H1 (cell line): ENCODE measurements at regions not wholly inside any gene's neighbourhood (a gene's known extent, or its start where the extent isn't known, plus 50 kb on each side); places are given as distances from the start of the nearest gene placed in this dataset.

Experiments used
- CTCF ChIA-PET: fragments of 300-600 bp; sonication (Branson Sonifier 250); formaldehyde crosslinking; loops from one replicate; lab custom pipeline; 2021; ENCODE audit not compliant: partially characterized antibody; lab: Charles Lee
- POLR2A ChIA-PET: fragments of 300-600 bp; sonication (Branson Sonifier 250); formaldehyde crosslinking; loops from one replicate; lab custom pipeline; 2021; ENCODE audit warnings: inconsistent platforms; ENCODE audit not compliant: partially characterized antibody; lab: Charles Lee
- DNase-seq, 2 experiments: peaks; one replicate each; pipeline versions ENCODE4 v3.0.0 to v3.0.0-alpha.2; 2010 to 2022; ENCODE audit warnings: low spot score in 2 of 2, low read depth in 1 of 2, mixed read lengths in 1 of 2
- FAIRE-seq: peaks from 2 replicates; lab custom pipeline; 2011; peaks lifted over from hg19 to GRCh38; lab: Jason Lieb, UNC
- H2AFZ ChIP-seq: 2 replicates; pipeline ENCODE4 v1.8.1; 2012; ENCODE audit warnings: low read length, inconsistent platforms
- H2AK5ac ChIP-seq: 2 replicates; pipeline ENCODE4 v1.6.1; 2013; ENCODE audit warnings: low read depth, low read length
- H2BK120ac ChIP-seq: replicated peaks from 2 replicates; pipeline ENCODE3; 2013; ENCODE audit warnings: low read depth, low read length, inconsistent platforms
- H2BK12ac ChIP-seq: 2 replicates; pipeline ENCODE4 v1.6.1; 2013; ENCODE audit warnings: low read depth, low read length
- H2BK15ac ChIP-seq: 2 replicates; pipeline ENCODE4 v1.6.1; 2013; ENCODE audit warnings: low read length
- H2BK20ac ChIP-seq: 2 replicates; pipeline ENCODE4 v1.6.1; 2013; ENCODE audit warnings: low read length
- H2BK5ac ChIP-seq: 2 replicates; pipeline ENCODE4 v1.6.1; 2013; ENCODE audit warnings: low read depth, low read length
- H3K14ac ChIP-seq: 2 replicates; pipeline ENCODE4 v1.6.1; 2013; ENCODE audit warnings: inconsistent platforms; ENCODE audit not compliant: insufficient read length
- H3K18ac ChIP-seq: 2 replicates; pipeline ENCODE4 v1.6.1; 2013; ENCODE audit warnings: low read length; ENCODE audit errors: extremely low read depth
- H3K23ac ChIP-seq: 2 replicates; pipeline ENCODE4 v1.6.1; 2013; ENCODE audit warnings: inconsistent platforms; ENCODE audit not compliant: insufficient read length
- H3K23me2 ChIP-seq: 2 replicates; pipeline ENCODE4 v1.6.1; 2013; ENCODE audit warnings: low read depth, low read length
- H3K27ac ChIP-seq: 2 replicates; pipeline ENCODE4 v1.6.1; 2011; ENCODE audit warnings: low read depth, low read length, inconsistent platforms
- H3K27me3 ChIP-seq, 4 experiments: replicated peaks in 1 of 4; 1 replicate in 1 of 4; 2 replicates in 3 of 4; pipeline versions ENCODE4 v1.6.1 to v1.8.1; 2011 to 2013; ENCODE audit warnings: low read length in 3 of 4, mild to moderate bottlenecking in 3 of 4, inconsistent platforms in 2 of 4, mixed read lengths in 2 of 4, moderate library complexity in 1 of 4; ENCODE audit not compliant: control insufficient read depth in 3 of 4, insufficient read depth in 3 of 4; ENCODE audit errors: extremely low read depth in 1 of 4
- H3K36me3 ChIP-seq, 4 experiments: 2 replicates each; pipeline versions ENCODE4 v1.6.1 to v1.8.1; 2011 to 2013; ENCODE audit warnings: mild to moderate bottlenecking in 4 of 4, low read length in 3 of 4, moderate library complexity in 2 of 4, control low read depth in 1 of 4, inconsistent platforms in 1 of 4; ENCODE audit not compliant: insufficient read depth in 4 of 4, control insufficient read depth in 2 of 4
- H3K4ac ChIP-seq: replicated peaks from 2 replicates; pipeline ENCODE3; 2013; ENCODE audit warnings: low read length, low read depth, mixed read lengths, inconsistent platforms; ENCODE audit not compliant: insufficient read length
- H3K4me1 ChIP-seq, 4 experiments: replicated peaks in 1 of 4; 1 replicate in 1 of 4; 2 replicates in 3 of 4; pipeline versions ENCODE4 v1.6.1 to v1.8.1; 2011 to 2013; ENCODE audit warnings: low read length in 3 of 4, inconsistent platforms in 2 of 4, mixed read lengths in 1 of 4; ENCODE audit not compliant: insufficient read depth in 4 of 4, control insufficient read depth in 3 of 4
- H3K4me2 ChIP-seq, 2 experiments: 2 replicates each; pipeline versions ENCODE4 v1.6.1 to v1.8.1; 2011 to 2013; ENCODE audit warnings: low read depth in 2 of 2, low read length in 2 of 2, control low read depth in 1 of 2, inconsistent platforms in 1 of 2, mild to moderate bottlenecking in 1 of 2; ENCODE audit not compliant: insufficient read depth in 1 of 2
- H3K4me3 ChIP-seq, 4 experiments: fragments of 200-600, 300-600 bp in 1 of 4; sonication (generic), shearing (Covaris generic), sonication (Bioruptor Twin) in 1 of 4; 2 replicates each; pipeline versions ENCODE4 v1.5.1 to v1.8.1; 2011 to 2016; ENCODE audit warnings: low read length in 4 of 4, low read depth in 3 of 4, control low read depth in 2 of 4, inconsistent platforms in 2 of 4, mild to moderate bottlenecking in 2 of 4, mixed read lengths in 1 of 4, moderate library complexity in 1 of 4; ENCODE audit not compliant: insufficient read depth in 2 of 4; ENCODE audit errors: extremely low read depth in 1 of 4
- H3K56ac ChIP-seq: replicated peaks from 2 replicates; pipeline ENCODE3; 2013; ENCODE audit warnings: low read depth, mild to moderate bottlenecking, mixed read lengths, low read length, inconsistent platforms; ENCODE audit not compliant: insufficient read length
- H3K79me1 ChIP-seq: 2 replicates; pipeline ENCODE4 v1.6.1; 2013; ENCODE audit warnings: low read depth, low read length, control low read depth
- H3K79me2 ChIP-seq, 2 experiments: 2 replicates each; pipeline versions ENCODE4 v1.6.1 to v1.8.1; 2012 to 2013; ENCODE audit warnings: low read length in 2 of 2, mild to moderate bottlenecking in 2 of 2, inconsistent platforms in 1 of 2; ENCODE audit not compliant: insufficient read depth in 2 of 2, control insufficient read depth in 1 of 2
- H3K9ac ChIP-seq, 4 experiments: replicated peaks in 1 of 4; 1 replicate in 1 of 4; 2 replicates in 3 of 4; pipeline versions ENCODE4 v1.6.1 to v1.8.1; 2011 to 2013; ENCODE audit warnings: low read depth in 3 of 4, low read length in 3 of 4, control low read depth in 2 of 4, mild to moderate bottlenecking in 2 of 4, moderate library complexity in 2 of 4, inconsistent platforms in 1 of 4; ENCODE audit errors: extremely low read depth in 1 of 4
- H3K9me3 ChIP-seq, 2 experiments: 2 replicates each; pipeline versions ENCODE4 v1.6.1 to v1.8.1; 2012 to 2013; ENCODE audit warnings: mild to moderate bottlenecking in 2 of 2, moderate library complexity in 2 of 2, control low read depth in 1 of 2, inconsistent platforms in 1 of 2, low read depth in 1 of 2, low read length in 1 of 2, mixed read lengths in 1 of 2; ENCODE audit not compliant: insufficient read depth in 2 of 2
- H4K20me1 ChIP-seq, 2 experiments: replicated peaks in 1 of 2; 2 replicates each; pipeline versions ENCODE3 to v1.8.1; 2011 to 2013; ENCODE audit warnings: inconsistent platforms in 2 of 2, low read length in 2 of 2, mild to moderate bottlenecking in 1 of 2; ENCODE audit not compliant: insufficient read depth in 2 of 2, control insufficient read depth in 1 of 2
- H4K5ac ChIP-seq: 2 replicates; pipeline ENCODE4 v1.6.1; 2013; ENCODE audit warnings: low read length, low read depth, mixed read lengths, inconsistent platforms; ENCODE audit not compliant: insufficient read length
- H4K8ac ChIP-seq: 2 replicates; pipeline ENCODE4 v1.8.0; 2013; ENCODE audit warnings: mild to moderate bottlenecking, moderate library complexity, low read length, inconsistent platforms; ENCODE audit not compliant: insufficient read depth; ENCODE audit errors: extremely low read depth
- H4K91ac ChIP-seq: replicated peaks from 2 replicates; pipeline ENCODE3; 2013; ENCODE audit warnings: low read length, mixed read lengths, inconsistent platforms; ENCODE audit not compliant: insufficient read length
- BRCA1 ChIP-seq: IDR thresholded peaks from 2 replicates; pipeline ENCODE4 v1.6.1; 2012; ENCODE audit warnings: low read depth, low read length, improper control_type of control experiment
- NRF1 ChIP-seq: IDR thresholded peaks from 2 replicates; pipeline ENCODE4 v1.6.1; 2011; ENCODE audit warnings: mild to moderate bottlenecking, low read depth, low read length, improper control_type of control experiment
- PHF8 ChIP-seq: fragments of 200-600 bp; sonication (generic); conservative IDR thresholded peaks from 2 replicates; pipeline ENCODE4 v1.7.1; 2012; ENCODE audit warnings: low read depth, mild to moderate bottlenecking, inconsistent platforms, low read length, moderate library complexity
- SIRT6 ChIP-seq: IDR thresholded peaks from one replicate; pipeline ENCODE4 v1.7.1; 2012; ENCODE audit warnings: low read length, inconsistent platforms
- SP2 ChIP-seq: IDR thresholded peaks from 2 replicates; pipeline ENCODE4 v1.6.1; 2012; ENCODE audit warnings: mild to moderate bottlenecking, low read length, inconsistent platforms
- TCF12 ChIP-seq: IDR thresholded peaks from 2 replicates; pipeline ENCODE4 v1.6.1; 2011; ENCODE audit warnings: low read depth, mild to moderate bottlenecking, low read length
- WGBS, 2 experiments: shearing (Covaris generic) in 1 of 2; methylation state at CpG; one replicate each; pipeline versions ENCODE4 v1.1.6 to v1.1.7; 2013 to 2015; ENCODE audit warnings: low lambda C conversion rate in 2 of 2, mixed read lengths in 2 of 2, inconsistent platforms in 1 of 2, low coverage in 1 of 2, missing lambda C conversion rate in 1 of 2; ENCODE audit not compliant: insufficient replicate concordance in 2 of 2, insufficient coverage in 1 of 2, insufficient read length in 1 of 2; ENCODE audit errors: extremely low coverage in 1 of 2, missing lambda C conversion rate in 1 of 2; 5-methylcytosine and 5-hydroxymethylcytosine counted together

DNA sequence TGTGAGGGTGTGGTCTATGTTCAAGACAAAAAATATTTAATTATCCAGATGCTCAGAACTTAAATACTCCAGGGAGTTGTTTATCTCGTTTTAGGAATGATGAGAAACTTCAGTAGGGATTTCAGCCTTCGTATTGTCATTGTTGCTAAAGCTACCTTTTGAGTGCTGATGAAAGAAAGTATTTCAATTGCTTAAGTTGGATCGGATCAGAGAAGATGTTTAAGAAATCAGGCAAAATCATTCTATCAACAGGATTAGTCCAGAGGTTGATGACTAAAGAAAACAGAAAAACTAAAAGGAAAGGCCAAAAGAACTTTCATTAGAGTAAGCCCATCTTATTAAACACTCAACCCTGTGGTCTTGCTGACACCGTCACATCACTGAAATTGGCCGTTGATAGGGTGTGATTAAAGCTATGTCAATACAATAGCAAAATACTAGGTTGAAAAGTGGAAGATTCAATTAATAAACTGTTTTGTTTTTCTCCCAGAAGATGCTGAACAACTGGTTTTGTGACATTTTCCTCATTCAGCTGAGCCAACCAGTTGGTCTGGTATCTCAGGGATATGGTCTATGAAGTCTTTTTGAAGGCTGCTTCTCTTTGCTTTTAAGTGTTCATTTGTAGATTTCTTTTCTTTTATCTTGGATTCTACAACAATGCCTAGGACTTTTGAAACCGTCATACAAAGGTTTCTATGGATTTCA lies 551.7 kb downstream of the SLC4A3 start:
- Histone ChIP-seq H3K23me2 (no peaks in the 10 kb centered on the region), H2AK5ac (no peak overlapping the region), H3K9ac (no peak overlapping the region), H3K36me3 (no peaks in the 10 kb centered on the region), H4K91ac (no peak overlapping the region), H4K8ac (no peak overlapping the region), H2AFZ (no peak overlapping the region), H4K20me1 (no peaks in the 10 kb centered on the region), H2BK12ac (no peak overlapping the region), H3K27me3 (no peaks in the 10 kb centered on the region), H3K79me2 (no peaks in the 10 kb centered on the region), H2BK15ac (no peak overlapping the region), H3K14ac (no peak overlapping the region), H2BK20ac (no peak overlapping the region), H3K4me2 (no peak overlapping the region), H3K79me1 (no peaks in the 10 kb centered on the region), H3K4ac (no peak overlapping the region), H3K9me3 (no peaks in the 10 kb centered on the region), H4K5ac (no peak overlapping the region), H3K18ac (no peak overlapping the region), H3K4me1 (peaks cover 0 to 3% (median 0%) of the 10 kb centered on the region in 4 experiments; a peak in 1 of 7 replicates), H3K23ac (no peak overlapping the region), H3K27ac (no peak overlapping the region), H3K4me3 (no peak overlapping the region), H3K56ac (no peak overlapping the region), H2BK120ac (no peak overlapping the region), H2BK5ac (no peak overlapping the region)
- WGBS, 2 experiments, result 96% methylated on average over 6 of the region's 6 CpGs; no CpG with 5 or more reads in 1 of the 2 experiments
- FAIRE-seq (no peak), DNase-seq (no peak)
- ChIA-PET CTCF (interaction anchor here (0.6 kb wide), 1 partner anchor 1479 kb away, joined by 4 read pairs; no protein-coding TSS in a partner anchor), POLR2A (no interaction called here)
- TF ChIP-seq BRCA1 (no peak), NRF1 (no peak), SP2 (no peak), TCF12 (no peak), SIRT6 (no peak), PHF8 (no peak)
